ENCODE measurements at regions not wholly inside any gene's neighbourhood (a gene's known extent, or its start where the extent isn't known, plus 50 kb on each side); places are given as distances from the start of the nearest gene placed in this dataset.

GRCh38 chr20:60283281-60283680, 325.1 kb downstream of the CDH26 start:
- DNase-seq (ENCODE audit: low spot score) (no peak), ATAC-seq (ENCODE audit: low FRiP score) (no peak)
- TF ChIP-seq CTCF (IDR thresholded peaks at IDR 0.05), result no peak

DNA sequence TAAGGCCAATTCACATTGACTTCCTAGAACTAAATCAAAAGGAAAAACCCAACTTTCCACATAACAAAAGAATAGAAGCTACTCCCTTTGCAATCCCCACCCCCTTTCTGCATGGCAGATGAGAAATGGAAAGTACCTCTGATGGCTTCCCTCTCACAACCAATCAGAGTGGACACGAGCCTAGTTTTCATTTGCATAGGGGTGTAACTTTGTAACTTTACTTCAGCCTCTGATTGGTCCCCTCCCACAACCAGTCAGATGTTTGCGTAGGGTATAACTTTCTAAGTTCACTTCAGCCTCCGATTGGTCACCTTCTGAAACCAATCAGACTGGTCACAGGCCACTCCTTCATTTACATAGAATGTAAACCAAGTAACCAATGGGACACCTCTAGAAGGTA, 328.5 kb downstream of the CDH26 start:
- no peak for DNase-seq (ENCODE audit: low spot score)
- no peak for ATAC-seq (ENCODE audit: low FRiP score)
- no peak for TF ChIP-seq CTCF (IDR thresholded peaks at IDR 0.05)

DNA sequence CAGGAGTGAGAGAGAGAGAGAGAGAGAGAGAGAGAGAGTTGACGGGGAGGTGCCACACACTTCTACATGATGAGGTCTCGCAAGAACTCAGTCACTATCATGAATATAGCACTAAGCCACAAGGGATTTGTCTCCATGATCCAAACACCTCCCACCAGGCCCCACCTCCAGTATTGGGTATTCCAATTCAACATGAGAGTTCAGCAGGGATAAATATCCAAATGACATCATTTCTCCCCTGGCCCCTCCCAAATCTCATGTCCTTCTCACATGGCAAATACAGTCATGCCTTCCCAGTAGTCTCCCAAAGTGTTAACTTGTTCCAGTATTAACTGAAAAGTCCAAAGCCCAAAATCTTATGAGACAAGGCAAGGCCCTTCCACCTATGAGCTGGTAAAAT, 330.7 kb downstream of the CDH26 start:
- ATAC-seq (ENCODE audit: low FRiP score) (no peak), DNase-seq (ENCODE audit: low spot score) (no peak)
- no peak for TF ChIP-seq CTCF (IDR thresholded peaks at IDR 0.05)

GRCh38 chr20:60292001-60292520, 333.8 kb downstream of the CDH26 start:
- DNase-seq (ENCODE audit: low spot score) (no peak), ATAC-seq (ENCODE audit: low FRiP score) (no peak)
- no peak for TF ChIP-seq CTCF (IDR thresholded peaks at IDR 0.05)

DNA sequence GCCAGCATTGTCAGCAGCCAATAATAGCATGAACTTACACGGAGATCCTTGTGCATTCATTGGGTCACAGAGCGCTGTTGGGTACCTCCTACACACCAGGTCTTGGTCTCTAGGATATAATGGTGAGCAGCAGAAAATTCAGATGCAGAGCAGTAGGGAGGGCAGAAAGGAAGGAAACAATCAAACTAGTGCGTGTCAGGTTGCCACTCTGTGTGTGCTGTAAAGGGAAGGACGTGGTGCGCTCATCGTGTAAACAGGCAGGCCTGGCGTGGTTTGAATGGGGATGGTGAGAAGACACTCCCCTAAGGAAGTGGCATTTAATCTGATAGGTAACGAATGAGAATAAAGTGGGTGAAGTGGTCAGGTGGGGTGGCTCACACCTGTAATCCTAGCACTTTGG, 336.4 kb downstream of the CDH26 start:
- TF ChIP-seq CTCF (IDR thresholded peaks at IDR 0.05), result no peak
- no peak for DNase-seq (ENCODE audit: low spot score)
- ATAC-seq (ENCODE audit: low FRiP score), result no peak

DNA sequence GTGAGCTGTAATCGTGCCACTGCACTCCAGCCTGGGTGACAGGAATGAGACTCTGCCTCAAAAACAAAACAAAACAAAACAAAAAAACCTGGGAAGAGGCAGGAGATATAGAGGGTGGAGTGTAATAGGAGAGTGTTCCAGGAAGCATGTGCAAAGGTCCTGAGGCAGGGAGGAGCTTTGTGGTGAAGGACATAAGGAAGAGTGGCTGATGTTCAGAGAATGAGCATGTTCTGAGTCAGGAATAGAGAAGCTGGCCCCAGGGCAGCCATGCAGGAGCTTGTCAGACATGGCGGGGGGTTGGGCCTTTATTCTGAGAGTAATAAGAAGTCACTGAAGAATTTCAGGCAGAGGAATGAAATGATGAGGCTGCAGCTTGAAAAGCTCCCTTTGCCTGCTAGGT, 337.0 kb downstream of the CDH26 start:
- TF ChIP-seq CTCF (IDR thresholded peaks at IDR 0.05), result no peak
- ATAC-seq (ENCODE audit: low FRiP score), result no peak
- DNase-seq (ENCODE audit: low spot score), result no peak

GRCh38 chr20:60297649-60298048, 339.4 kb downstream of the CDH26 start:
- TF ChIP-seq CTCF (IDR thresholded peaks at IDR 0.05), result no peak
- ATAC-seq (ENCODE audit: low FRiP score), result no peak
- DNase-seq (ENCODE audit: low spot score), result no peak
